GM23338 (cell line): ENCODE measurements at regions not wholly inside any gene's neighbourhood (a gene's known extent, or its start where the extent isn't known, plus 50 kb on each side); places are given as distances from the start of the nearest gene placed in this dataset.

Experiments used
- CREB1 ChIP-seq: fragments of 250-450 bp; sonication (Bioruptor Pico); IDR thresholded peaks from 2 replicates; pipeline ENCODE4 v1.5.0; 2020; ENCODE audit warnings: low read depth, mild to moderate bottlenecking, moderate library complexity
- CTCF ChIP-seq, 2 experiments: fragments of 200-600 bp in 1 of 2; sonication (generic) in 1 of 2; conservative IDR thresholded peaks; 2 replicates each; pipeline versions ENCODE4 v1.5.1 to v1.6.1; 2016 to 2017; ENCODE audit warnings: antibody characterized with exemption in 2 of 2, low read depth in 2 of 2, mild to moderate bottlenecking in 2 of 2, moderate library complexity in 1 of 2
- ETS1 ChIP-seq: IDR thresholded peaks from 2 replicates; pipeline ENCODE4 v1.6.1; 2016; ENCODE audit warnings: antibody characterized with exemption
- EZH2 ChIP-seq: fragments of 200-600 bp; sonication (generic); IDR thresholded peaks from one replicate; pipeline ENCODE4 v1.8.0; 2017; ENCODE audit warnings: antibody characterized with exemption, mild to moderate bottlenecking, low read depth; ENCODE audit not compliant: unreplicated experiment
- EZH2phosphoT487 ChIP-seq: fragments of 200-600 bp; sonication (generic); IDR thresholded peaks from one replicate; pipeline ENCODE4 v1.8.1; 2018; ENCODE audit warnings: antibody characterized with exemption; ENCODE audit not compliant: unreplicated experiment
- JUNB ChIP-seq: IDR thresholded peaks from one replicate; pipeline ENCODE4 v1.6.1; 2016; ENCODE audit warnings: antibody characterized with exemption; ENCODE audit not compliant: unreplicated experiment
- NANOG ChIP-seq: IDR thresholded peaks from 2 replicates; pipeline ENCODE4 v1.6.1; 2016; ENCODE audit warnings: antibody characterized with exemption, borderline replicate concordance
- POLR2AphosphoS5 ChIP-seq: IDR thresholded peaks from 2 replicates; pipeline ENCODE4 v1.6.1; 2016; ENCODE audit warnings: antibody characterized with exemption, low read depth
- REST ChIP-seq: IDR thresholded peaks from one replicate; pipeline ENCODE4 v1.6.1; 2018; ENCODE audit warnings: antibody characterized with exemption; ENCODE audit not compliant: unreplicated experiment
- STAT1 ChIP-seq: IDR thresholded peaks from one replicate; pipeline ENCODE4 v1.6.1; 2016; ENCODE audit warnings: antibody characterized with exemption; ENCODE audit not compliant: unreplicated experiment
- ZNF331 ChIP-seq: fragments of 250-450 bp; sonication (Bioruptor Pico); IDR thresholded peaks from 2 replicates; pipeline ENCODE4 v1.5.0; 2020; ENCODE audit warnings: low read depth, mild to moderate bottlenecking, moderate library complexity
- ZNF462 ChIP-seq: fragments of 250-450 bp; sonication (Bioruptor Pico); IDR thresholded peaks from 2 replicates; pipeline ENCODE4 v1.5.0; 2020; ENCODE audit warnings: mild to moderate bottlenecking, moderate library complexity

GRCh38 chr13:109599901-109600657, 186.3 kb downstream of the IRS2 start:
- TF ChIP-seq CTCF (conservative IDR thresholded peaks at IDR 0.05; ENCODE audit: low read depth in 2 of 2) (no peak), EZH2 (no peak), REST (no peak), POLR2AphosphoS5 (no peak), EZH2phosphoT487 (no peak), JUNB (no peak), NANOG (no peak), ZNF462 (CRISPR knock-in tag) (no peak), ETS1 (no peak), CREB1 (CRISPR knock-in tag) (no peak), ZNF331 (CRISPR knock-in tag) (no peak), STAT1 (no peak)
